K562 (cell line): ENCODE measurements at regions not wholly inside any gene's neighbourhood (a gene's known extent, or its start where the extent isn't known, plus 50 kb on each side); places are given as distances from the start of the nearest gene placed in this dataset.

Source experiments
- CBFA2T3 ChIP-seq: fragments of 450-650 bp; IDR thresholded peaks from 2 replicates; pipeline ENCODE4 v1.6.1; 2017
- CBX3 ChIP-seq, 2 experiments: IDR thresholded peaks; 1 replicate in 1 of 2; 2 replicates in 1 of 2; pipeline ENCODE4 v1.6.1; 2012; ENCODE audit warnings: inconsistent platforms in 2 of 2, low read length in 2 of 2, borderline replicate concordance in 1 of 2, control low read depth in 1 of 2
- MTA3 ChIP-seq: fragments of 450-650 bp; formaldehyde crosslinking; IDR thresholded peaks from 2 replicates; pipeline ENCODE4 v1.6.1; 2017; ENCODE audit warnings: mild to moderate bottlenecking, borderline replicate concordance
- NFATC3 ChIP-seq: fragments of 450-650 bp; IDR thresholded peaks from 2 replicates; pipeline ENCODE4 v1.6.1; 2017; ENCODE audit warnings: mild to moderate bottlenecking
- NFXL1 ChIP-seq: fragments of 450-650 bp; formaldehyde crosslinking; IDR thresholded peaks from 2 replicates; pipeline ENCODE4 v1.4.0; 2021; ENCODE audit warnings: mild to moderate bottlenecking
- PURB ChIP-seq: sonication (generic); formaldehyde crosslinking; IDR thresholded peaks from 2 replicates; pipeline ENCODE4 v1.9.0; 2021; ENCODE audit warnings: low read depth, mild to moderate bottlenecking, missing genetic modification reagents
- TGIF2 ChIP-seq: sonication (generic); formaldehyde crosslinking; IDR thresholded peaks from 2 replicates; pipeline ENCODE4 v1.8.1; 2022; ENCODE audit warnings: mild to moderate bottlenecking, missing genetic modification reagents, moderate library complexity
- XRCC5 ChIP-seq: fragments of 200-400 bp; formaldehyde crosslinking; IDR thresholded peaks from 2 replicates; pipeline ENCODE4 v1.6.1; 2017; ENCODE audit warnings: low read depth, mild to moderate bottlenecking, low read length
- YBX1 ChIP-seq: fragments of 450-650 bp; IDR thresholded peaks from 2 replicates; pipeline ENCODE4 v1.7.1; 2016; ENCODE audit warnings: mild to moderate bottlenecking
- ZEB2 ChIP-seq: fragments of 450-650 bp; IDR thresholded peaks from 2 replicates; pipeline ENCODE4 v1.6.1; 2016
- ZFP91 ChIP-seq: sonication (generic); formaldehyde crosslinking; IDR thresholded peaks from 2 replicates; pipeline ENCODE4 v1.8.0; 2022; ENCODE audit warnings: mild to moderate bottlenecking, missing genetic modification reagents
- ZNF232 ChIP-seq: sonication (generic); formaldehyde crosslinking; IDR thresholded peaks from 2 replicates; pipeline ENCODE4 v1.8.0; 2022; ENCODE audit warnings: mild to moderate bottlenecking, missing genetic modification reagents
- ZNF408 ChIP-seq: fragments of 250-450 bp; sonication (Bioruptor Pico); IDR thresholded peaks from 2 replicates; pipeline ENCODE4 v1.4.0; 2020; ENCODE audit warnings: low read depth, mild to moderate bottlenecking, moderate library complexity
- ZNF589 ChIP-seq: fragments of 200-800 bp; sonication (Bioruptor generic); IDR thresholded peaks from 2 replicates; pipeline ENCODE4 v1.6.1; 2016; ENCODE audit warnings: low read depth, missing genetic modification characterization, missing compliant biosample characterization
- TF ChIP-seq, protein P1 (sequence below): fragments of 450-650 bp; IDR thresholded peaks from 2 replicates; pipeline ENCODE4 v1.6.1; 2016; ENCODE audit warnings: mild to moderate bottlenecking, moderate library complexity

DNA sequence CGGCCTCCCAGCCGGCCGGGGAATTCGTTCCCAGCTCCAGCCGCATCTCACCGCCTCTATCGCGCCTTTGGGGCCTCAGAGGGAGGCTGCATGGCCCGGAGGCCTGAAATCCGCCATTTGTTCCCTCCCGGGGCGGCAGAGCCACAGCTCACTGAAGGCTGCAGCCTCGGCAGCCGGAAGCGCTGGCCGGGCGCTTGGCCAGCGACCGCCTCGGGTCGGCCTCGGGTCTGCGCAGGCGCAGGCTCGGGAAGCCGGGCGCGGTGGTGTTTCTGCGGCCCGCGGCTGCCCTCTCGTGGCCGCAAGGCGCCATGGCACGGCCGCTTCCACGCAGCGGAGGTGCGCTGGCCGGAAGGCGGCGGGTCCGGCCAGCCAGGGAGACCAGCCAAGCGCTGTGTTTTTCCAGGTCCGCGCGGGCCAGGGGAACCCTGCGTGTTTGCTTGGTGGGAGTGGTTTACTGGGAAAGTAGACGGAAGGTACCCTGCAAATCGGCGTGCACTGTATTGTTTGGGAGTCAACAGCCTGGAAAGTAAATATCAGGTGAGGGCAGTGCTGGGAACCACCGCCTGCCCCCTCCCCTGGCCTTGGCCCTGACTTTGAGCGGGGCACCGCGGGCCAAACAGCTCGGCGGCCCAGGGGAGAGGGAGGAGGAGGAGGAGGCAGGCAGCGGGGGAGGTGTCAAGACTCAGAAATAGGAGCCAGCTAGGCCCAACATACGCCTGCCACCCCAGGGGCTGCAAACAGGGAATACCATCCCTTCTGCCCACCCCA is 52.7 kb upstream of the CD34 start (continued):
- TF ChIP-seq, protein P1, sequence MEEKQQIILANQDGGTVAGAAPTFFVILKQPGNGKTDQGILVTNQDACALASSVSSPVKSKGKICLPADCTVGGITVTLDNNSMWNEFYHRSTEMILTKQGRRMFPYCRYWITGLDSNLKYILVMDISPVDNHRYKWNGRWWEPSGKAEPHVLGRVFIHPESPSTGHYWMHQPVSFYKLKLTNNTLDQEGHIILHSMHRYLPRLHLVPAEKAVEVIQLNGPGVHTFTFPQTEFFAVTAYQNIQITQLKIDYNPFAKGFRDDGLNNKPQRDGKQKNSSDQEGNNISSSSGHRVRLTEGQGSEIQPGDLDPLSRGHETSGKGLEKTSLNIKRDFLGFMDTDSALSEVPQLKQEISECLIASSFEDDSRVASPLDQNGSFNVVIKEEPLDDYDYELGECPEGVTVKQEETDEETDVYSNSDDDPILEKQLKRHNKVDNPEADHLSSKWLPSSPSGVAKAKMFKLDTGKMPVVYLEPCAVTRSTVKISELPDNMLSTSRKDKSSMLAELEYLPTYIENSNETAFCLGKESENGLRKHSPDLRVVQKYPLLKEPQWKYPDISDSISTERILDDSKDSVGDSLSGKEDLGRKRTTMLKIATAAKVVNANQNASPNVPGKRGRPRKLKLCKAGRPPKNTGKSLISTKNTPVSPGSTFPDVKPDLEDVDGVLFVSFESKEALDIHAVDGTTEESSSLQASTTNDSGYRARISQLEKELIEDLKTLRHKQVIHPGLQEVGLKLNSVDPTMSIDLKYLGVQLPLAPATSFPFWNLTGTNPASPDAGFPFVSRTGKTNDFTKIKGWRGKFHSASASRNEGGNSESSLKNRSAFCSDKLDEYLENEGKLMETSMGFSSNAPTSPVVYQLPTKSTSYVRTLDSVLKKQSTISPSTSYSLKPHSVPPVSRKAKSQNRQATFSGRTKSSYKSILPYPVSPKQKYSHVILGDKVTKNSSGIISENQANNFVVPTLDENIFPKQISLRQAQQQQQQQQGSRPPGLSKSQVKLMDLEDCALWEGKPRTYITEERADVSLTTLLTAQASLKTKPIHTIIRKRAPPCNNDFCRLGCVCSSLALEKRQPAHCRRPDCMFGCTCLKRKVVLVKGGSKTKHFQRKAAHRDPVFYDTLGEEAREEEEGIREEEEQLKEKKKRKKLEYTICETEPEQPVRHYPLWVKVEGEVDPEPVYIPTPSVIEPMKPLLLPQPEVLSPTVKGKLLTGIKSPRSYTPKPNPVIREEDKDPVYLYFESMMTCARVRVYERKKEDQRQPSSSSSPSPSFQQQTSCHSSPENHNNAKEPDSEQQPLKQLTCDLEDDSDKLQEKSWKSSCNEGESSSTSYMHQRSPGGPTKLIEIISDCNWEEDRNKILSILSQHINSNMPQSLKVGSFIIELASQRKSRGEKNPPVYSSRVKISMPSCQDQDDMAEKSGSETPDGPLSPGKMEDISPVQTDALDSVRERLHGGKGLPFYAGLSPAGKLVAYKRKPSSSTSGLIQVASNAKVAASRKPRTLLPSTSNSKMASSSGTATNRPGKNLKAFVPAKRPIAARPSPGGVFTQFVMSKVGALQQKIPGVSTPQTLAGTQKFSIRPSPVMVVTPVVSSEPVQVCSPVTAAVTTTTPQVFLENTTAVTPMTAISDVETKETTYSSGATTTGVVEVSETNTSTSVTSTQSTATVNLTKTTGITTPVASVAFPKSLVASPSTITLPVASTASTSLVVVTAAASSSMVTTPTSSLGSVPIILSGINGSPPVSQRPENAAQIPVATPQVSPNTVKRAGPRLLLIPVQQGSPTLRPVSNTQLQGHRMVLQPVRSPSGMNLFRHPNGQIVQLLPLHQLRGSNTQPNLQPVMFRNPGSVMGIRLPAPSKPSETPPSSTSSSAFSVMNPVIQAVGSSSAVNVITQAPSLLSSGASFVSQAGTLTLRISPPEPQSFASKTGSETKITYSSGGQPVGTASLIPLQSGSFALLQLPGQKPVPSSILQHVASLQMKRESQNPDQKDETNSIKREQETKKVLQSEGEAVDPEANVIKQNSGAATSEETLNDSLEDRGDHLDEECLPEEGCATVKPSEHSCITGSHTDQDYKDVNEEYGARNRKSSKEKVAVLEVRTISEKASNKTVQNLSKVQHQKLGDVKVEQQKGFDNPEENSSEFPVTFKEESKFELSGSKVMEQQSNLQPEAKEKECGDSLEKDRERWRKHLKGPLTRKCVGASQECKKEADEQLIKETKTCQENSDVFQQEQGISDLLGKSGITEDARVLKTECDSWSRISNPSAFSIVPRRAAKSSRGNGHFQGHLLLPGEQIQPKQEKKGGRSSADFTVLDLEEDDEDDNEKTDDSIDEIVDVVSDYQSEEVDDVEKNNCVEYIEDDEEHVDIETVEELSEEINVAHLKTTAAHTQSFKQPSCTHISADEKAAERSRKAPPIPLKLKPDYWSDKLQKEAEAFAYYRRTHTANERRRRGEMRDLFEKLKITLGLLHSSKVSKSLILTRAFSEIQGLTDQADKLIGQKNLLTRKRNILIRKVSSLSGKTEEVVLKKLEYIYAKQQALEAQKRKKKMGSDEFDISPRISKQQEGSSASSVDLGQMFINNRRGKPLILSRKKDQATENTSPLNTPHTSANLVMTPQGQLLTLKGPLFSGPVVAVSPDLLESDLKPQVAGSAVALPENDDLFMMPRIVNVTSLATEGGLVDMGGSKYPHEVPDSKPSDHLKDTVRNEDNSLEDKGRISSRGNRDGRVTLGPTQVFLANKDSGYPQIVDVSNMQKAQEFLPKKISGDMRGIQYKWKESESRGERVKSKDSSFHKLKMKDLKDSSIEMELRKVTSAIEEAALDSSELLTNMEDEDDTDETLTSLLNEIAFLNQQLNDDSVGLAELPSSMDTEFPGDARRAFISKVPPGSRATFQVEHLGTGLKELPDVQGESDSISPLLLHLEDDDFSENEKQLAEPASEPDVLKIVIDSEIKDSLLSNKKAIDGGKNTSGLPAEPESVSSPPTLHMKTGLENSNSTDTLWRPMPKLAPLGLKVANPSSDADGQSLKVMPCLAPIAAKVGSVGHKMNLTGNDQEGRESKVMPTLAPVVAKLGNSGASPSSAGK = peak; percentile 34; the same call in 1 of the 2 replicates
- TF ChIP-seq ZFP91 (CRISPR knock-in tag) = no peak
- TF ChIP-seq TGIF2 (CRISPR knock-in tag) = no peak
- TF ChIP-seq NFXL1 (CRISPR knock-in tag) = no peak
- 0 out of 2 replicates have a peak, but pooled peaks have one; percentile 77 for TF ChIP-seq ZNF589 (CRISPR knock-in tag)
- TF ChIP-seq CBX3 (IDR thresholded peaks at IDR 0.05; ENCODE audit: borderline replicate concordance in 1 of 2, low read length in 2 of 2) = peak in 1 of 2 experiments; percentile 79; a peak in 1 of 3 replicates
- TF ChIP-seq ZNF408 = no peak
- no peak for TF ChIP-seq ZNF232 (CRISPR knock-in tag)
- TF ChIP-seq XRCC5 = no peak
- TF ChIP-seq PURB (CRISPR knock-in tag) = no peak
- TF ChIP-seq NFATC3 = no peak
- no peak for TF ChIP-seq YBX1
- no peak for TF ChIP-seq ZEB2
- TF ChIP-seq CBFA2T3 = no peak
- TF ChIP-seq MTA3 = peak; percentile 37; the same call in 1 of the 2 replicates
